ENCODE measurements at regions not wholly inside any gene's neighbourhood (a gene's known extent, or its start where the extent isn't known, plus 50 kb on each side); places are given as distances from the start of the nearest gene placed in this dataset.

DNA sequence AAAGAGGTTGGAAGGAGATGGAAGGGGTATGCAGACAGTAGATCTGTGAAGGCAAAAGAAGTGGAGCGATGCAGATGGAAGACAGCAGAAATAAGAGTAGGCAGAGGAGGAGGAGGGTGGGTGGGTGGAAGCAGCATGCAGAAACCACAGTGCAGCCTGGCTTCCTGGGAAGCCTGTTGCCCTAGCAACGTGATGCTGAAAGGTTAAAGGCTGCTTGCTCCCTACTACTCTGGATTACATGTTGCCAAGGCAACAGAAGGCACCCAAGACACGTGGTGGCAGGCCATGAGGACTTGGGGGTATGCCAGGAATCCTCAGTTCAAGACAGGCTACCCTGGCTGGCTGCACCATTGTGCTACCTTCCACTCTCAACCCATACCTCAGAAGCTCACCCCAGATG, 129.6 kb downstream of the GRIN2B start:
- H3K9me2 ChIP-seq: no peaks in the 10 kb centered on the region
- no peak overlapping the region for H2AFZ ChIP-seq (ENCODE audit: low read depth)
- H3K4me2 ChIP-seq: no peak overlapping the region
- no peak overlapping the region for H3K4me3 ChIP-seq (ENCODE audit: low read depth in 2 of 2, low read length in 1 of 2)
- no peaks in the 10 kb centered on the region for H4K20me1 ChIP-seq (ENCODE audit: insufficient read depth)
- 0 out of 2 replicates have a peak, but pooled peaks cover 7% of the 10 kb centered on the region for H3K27me3 ChIP-seq (ENCODE audit: insufficient read depth)
- WGBS (ENCODE audit: low lambda C conversion rate): 3% methylated on average over 3 of the region's 3 CpGs
- DNase-seq: no peak
- CTCF ChIA-PET: interaction anchor here (1.3 kb wide), 1 partner anchor 12 kb away, joined by 3 read pairs; no protein-coding TSS in a partner anchor
- no peaks in the 10 kb centered on the region for H3K4me1 ChIP-seq (ENCODE audit: control insufficient read depth in 1 of 2, insufficient read depth in 2 of 2, low read depth in 1 of 2, low read length in 1 of 2)
- H3K9ac ChIP-seq: no peak overlapping the region
- no peaks in the 10 kb centered on the region for H3F3A ChIP-seq (replicated peaks; ENCODE audit: insufficient read depth)
- H3K36me3 ChIP-seq (replicated peaks in 1 of 2; ENCODE audit: control insufficient read depth in 1 of 2, insufficient read depth in 2 of 2, low read length in 1 of 2): no peaks in the 10 kb centered on the region
- POLR2A ChIA-PET: no interaction called here
- TF ChIP-seq SIN3A (IDR thresholded peaks at IDR 0.05; ENCODE audit: borderline replicate concordance, low read depth, low read length): no peak
- no peak for TF ChIP-seq JUND (IDR thresholded peaks at IDR 0.05)
- TF ChIP-seq EZH2phosphoT487 (IDR thresholded peaks at IDR 0.05; ENCODE audit: borderline replicate concordance, low read depth): no peak
- H3K79me2 ChIP-seq (ENCODE audit: insufficient read depth): no peaks in the 10 kb centered on the region
- H3K27ac ChIP-seq (ENCODE audit: low read depth in 2 of 2, low read length in 1 of 2): no peak overlapping the region
- H3K9me3 ChIP-seq: no peaks in the 10 kb centered on the region

DNA sequence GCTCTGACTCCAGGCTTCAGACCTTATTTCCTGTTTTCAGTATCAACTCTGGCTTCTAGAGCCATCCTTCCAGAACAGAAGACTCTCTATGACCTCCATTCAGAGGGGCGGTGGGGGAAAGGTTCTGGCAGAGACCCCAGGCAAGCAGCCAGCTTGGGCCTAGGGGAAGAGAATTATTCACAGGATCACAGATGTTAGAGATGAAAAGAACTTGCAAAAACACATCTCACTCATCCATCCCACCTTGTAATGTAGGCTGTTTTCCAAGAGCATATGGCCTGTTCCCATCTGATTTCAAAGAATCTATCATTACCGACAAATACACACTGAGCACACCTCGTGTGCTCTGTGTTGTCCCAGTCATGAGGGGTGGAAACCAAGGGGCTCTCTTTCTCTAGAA, 131.9 kb downstream of the GRIN2B start:
- Histone ChIP-seq H3K79me2 (ENCODE audit: insufficient read depth) (no peaks in the 10 kb centered on the region), H3K4me3 (ENCODE audit: low read depth in 2 of 2, low read length in 1 of 2) (no peak overlapping the region), H3K27me3 (ENCODE audit: insufficient read depth) (0 out of 2 replicates have a peak, but pooled peaks cover 7% of the 10 kb centered on the region), H3F3A (replicated peaks; ENCODE audit: insufficient read depth) (no peaks in the 10 kb centered on the region), H3K9ac (no peak overlapping the region), H2AFZ (ENCODE audit: low read depth) (no peak overlapping the region), H3K4me1 (ENCODE audit: control insufficient read depth in 1 of 2, insufficient read depth in 2 of 2, low read depth in 1 of 2, low read length in 1 of 2) (no peaks in the 10 kb centered on the region), H3K27ac (ENCODE audit: low read depth in 2 of 2, low read length in 1 of 2) (no peak overlapping the region), H3K9me2 (no peaks in the 10 kb centered on the region), H3K4me2 (no peak overlapping the region), H3K9me3 (no peaks in the 10 kb centered on the region), H3K36me3 (replicated peaks in 1 of 2; ENCODE audit: control insufficient read depth in 1 of 2, insufficient read depth in 2 of 2, low read length in 1 of 2) (no peaks in the 10 kb centered on the region), H4K20me1 (ENCODE audit: insufficient read depth) (no peaks in the 10 kb centered on the region)
- 22% methylated on average over 3 of the region's 3 CpGs for WGBS (ENCODE audit: low lambda C conversion rate)
- DNase-seq: no peak
- TF ChIP-seq TCF12 (IDR thresholded peaks at IDR 0.05) (no peak), NFIC (IDR thresholded peaks at IDR 0.05; ENCODE audit: borderline replicate concordance) (no peak)
- ChIA-PET POLR2A (no interaction called here), CTCF (interaction anchor here (1.7 kb wide), 1 partner anchor 20 kb away, joined by 3 read pairs; no protein-coding TSS in a partner anchor)

DNA sequence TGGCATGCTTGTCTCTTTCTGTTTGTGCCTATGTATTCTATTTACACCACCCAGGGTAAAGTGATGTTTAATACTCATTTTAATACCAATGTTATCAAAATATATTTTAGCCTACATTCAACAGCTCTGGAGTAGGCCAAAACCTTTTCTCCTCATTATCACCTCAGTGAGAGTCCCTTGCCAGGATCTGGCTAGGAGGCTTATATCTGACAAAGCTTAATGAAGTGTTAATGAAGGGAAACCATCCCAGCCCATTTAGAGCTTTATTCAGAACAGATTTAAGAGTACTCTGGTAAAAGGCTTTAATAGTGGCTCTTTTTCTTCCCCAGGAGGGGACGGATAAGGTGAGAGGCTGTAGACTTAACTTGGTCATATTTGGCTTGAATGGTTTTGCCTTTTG, 137.6 kb downstream of the GRIN2B start:
- TF ChIP-seq, protein P1, sequence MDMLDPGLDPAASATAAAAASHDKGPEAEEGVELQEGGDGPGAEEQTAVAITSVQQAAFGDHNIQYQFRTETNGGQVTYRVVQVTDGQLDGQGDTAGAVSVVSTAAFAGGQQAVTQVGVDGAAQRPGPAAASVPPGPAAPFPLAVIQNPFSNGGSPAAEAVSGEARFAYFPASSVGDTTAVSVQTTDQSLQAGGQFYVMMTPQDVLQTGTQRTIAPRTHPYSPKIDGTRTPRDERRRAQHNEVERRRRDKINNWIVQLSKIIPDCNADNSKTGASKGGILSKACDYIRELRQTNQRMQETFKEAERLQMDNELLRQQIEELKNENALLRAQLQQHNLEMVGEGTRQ (IDR thresholded peaks at IDR 0.05; ENCODE audit: borderline replicate concordance, low read depth, low read length): no peak
- TF ChIP-seq SMC3 (IDR thresholded peaks at IDR 0.05; ENCODE audit: low read depth, low read length): no peak
- TF ChIP-seq NRF1 (IDR thresholded peaks at IDR 0.05; ENCODE audit: low read depth, low read length): no peak
- no peak for TF ChIP-seq TCF12 (IDR thresholded peaks at IDR 0.05)
- no peak for TF ChIP-seq RFX5 (IDR thresholded peaks at IDR 0.05; ENCODE audit: low read length)
- TF ChIP-seq RAD21 (IDR thresholded peaks at IDR 0.05; ENCODE audit: low read length): no peak
- TF ChIP-seq YY1 (IDR thresholded peaks at IDR 0.05; ENCODE audit: low read depth): no peak
- TF ChIP-seq JUND (IDR thresholded peaks at IDR 0.05): no peak
- Histone ChIP-seq H3K36me3 (replicated peaks in 1 of 2; ENCODE audit: control insufficient read depth in 1 of 2, insufficient read depth in 2 of 2, low read length in 1 of 2) (no peaks in the 10 kb centered on the region), H3K9me2 (no peaks in the 10 kb centered on the region), H3K4me1 (ENCODE audit: control insufficient read depth in 1 of 2, insufficient read depth in 2 of 2, low read depth in 1 of 2, low read length in 1 of 2) (no peaks in the 10 kb centered on the region), H3K79me2 (ENCODE audit: insufficient read depth) (no peaks in the 10 kb centered on the region), H4K20me1 (ENCODE audit: insufficient read depth) (no peaks in the 10 kb centered on the region), H3F3A (replicated peaks; ENCODE audit: insufficient read depth) (no peaks in the 10 kb centered on the region), H2AFZ (ENCODE audit: low read depth) (no peak overlapping the region), H3K4me2 (no peak overlapping the region), H3K27ac (ENCODE audit: low read depth in 2 of 2, low read length in 1 of 2) (no peak overlapping the region), H3K9ac (no peak overlapping the region), H3K27me3 (ENCODE audit: insufficient read depth) (0 out of 2 replicates have a peak, but pooled peaks cover 3% of the 10 kb centered on the region), H3K4me3 (ENCODE audit: low read depth in 2 of 2, low read length in 1 of 2) (no peak overlapping the region), H3K9me3 (no peaks in the 10 kb centered on the region)
- WGBS (ENCODE audit: low lambda C conversion rate): 5% methylated on average over 1 of the region's 1 CpG
- ChIA-PET POLR2A (no interaction called here), CTCF (interaction anchor here (0.8 to 0.9 kb wide), 2 partner anchors 8 to 18 kb away, joined by 3 read pairs; no protein-coding TSS in a partner anchor)
- DNase-seq: no peak

Data from SK-N-SH (cell line).